ENCODE measurements at regions not wholly inside any gene's neighbourhood (a gene's known extent, or its start where the extent isn't known, plus 50 kb on each side); places are given as distances from the start of the nearest gene placed in this dataset.

GRCh38 chr13:71964491-71965100, 97.6 kb upstream of the DACH1 start:
- no peak for DNase-seq (ENCODE audit: low read depth)
- TF ChIP-seq CTCF (IDR thresholded peaks at IDR 0.05; ENCODE audit: low read length, missing control alignments), result no peak
- H3K4me3 ChIP-seq (replicated peaks; ENCODE audit: low read depth, low read length), result no peak overlapping the region

GRCh38 chr13:71962735-71963134, 95.7 kb upstream of the DACH1 start:
- no peak for DNase-seq (ENCODE audit: low read depth)
- no peak for TF ChIP-seq CTCF (IDR thresholded peaks at IDR 0.05; ENCODE audit: low read length, missing control alignments)

GRCh38 chr13:71962126-71962525, 95.1 kb upstream of the DACH1 start:
- H3K4me3 ChIP-seq (replicated peaks; ENCODE audit: low read depth, low read length), result no peak overlapping the region
- no peak for TF ChIP-seq CTCF (IDR thresholded peaks at IDR 0.05; ENCODE audit: low read length, missing control alignments)
- no peak for DNase-seq (ENCODE audit: low read depth)

More at GRCh38 chr13:71962735-71963134, 95.7 kb upstream of the DACH1 start:
- H3K4me3 ChIP-seq (replicated peaks; ENCODE audit: low read depth, low read length), result no peak overlapping the region

- no peak for DNase-seq (ENCODE audit: low read depth)
- no peak for TF ChIP-seq CTCF (IDR thresholded peaks at IDR 0.05; ENCODE audit: low read length, missing control alignments)
- H3K4me3 ChIP-seq (replicated peaks; ENCODE audit: low read depth, low read length), result no peak overlapping the region
These were observed 82.4 kb upstream of the DACH1 start for GRCh38 chr13:71949441-71949840.

GRCh38 chr13:71939186-71939585, 72.2 kb upstream of the DACH1 start:
- TF ChIP-seq CTCF (IDR thresholded peaks at IDR 0.05; ENCODE audit: low read length, missing control alignments), result no peak
- no peak for DNase-seq (ENCODE audit: low read depth)
- H3K4me3 ChIP-seq (replicated peaks; ENCODE audit: low read depth, low read length), result no peak overlapping the region

- no peak for DNase-seq (ENCODE audit: low read depth)
- no peak overlapping the region for H3K4me3 ChIP-seq (replicated peaks; ENCODE audit: low read depth, low read length)
- no peak for TF ChIP-seq CTCF (IDR thresholded peaks at IDR 0.05; ENCODE audit: low read length, missing control alignments)
These were observed 68.3 kb upstream of the DACH1 start for GRCh38 chr13:71935166-71935840.

GRCh38 chr13:71924931-71925330, 57.9 kb upstream of the DACH1 start:
- no peak for TF ChIP-seq CTCF (IDR thresholded peaks at IDR 0.05; ENCODE audit: low read length, missing control alignments)
- DNase-seq (ENCODE audit: low read depth), result no peak
- H3K4me3 ChIP-seq (replicated peaks; ENCODE audit: low read depth, low read length), result no peak overlapping the region

Data from fibroblast of pulmonary artery (primary cell).